Body of pancreas (tissue), 4 donors: ENCODE measurements at regions not wholly inside any gene's neighbourhood (a gene's known extent, or its start where the extent isn't known, plus 50 kb on each side); places are given as distances from the start of the nearest gene placed in this dataset.

Source experiments
- CTCF ChIP-seq, 7 experiments: fragments of 450-650 bp in 4 of 7; fragments of 200-600 bp in 3 of 7; sonication (generic) in 3 of 7; IDR thresholded peaks; one replicate each; pipeline ENCODE4 v1.5.1; 2016 to 2019; ENCODE audit warnings: antibody characterized with exemption in 7 of 7
- POLR2A ChIP-seq, 3 donors: fragments of 450-650 bp; IDR thresholded peaks; one replicate each; pipeline ENCODE4 v1.6.1; 2016; ENCODE audit warnings: antibody characterized with exemption in 3 of 3, mild to moderate bottlenecking in 2 of 3

DNA sequence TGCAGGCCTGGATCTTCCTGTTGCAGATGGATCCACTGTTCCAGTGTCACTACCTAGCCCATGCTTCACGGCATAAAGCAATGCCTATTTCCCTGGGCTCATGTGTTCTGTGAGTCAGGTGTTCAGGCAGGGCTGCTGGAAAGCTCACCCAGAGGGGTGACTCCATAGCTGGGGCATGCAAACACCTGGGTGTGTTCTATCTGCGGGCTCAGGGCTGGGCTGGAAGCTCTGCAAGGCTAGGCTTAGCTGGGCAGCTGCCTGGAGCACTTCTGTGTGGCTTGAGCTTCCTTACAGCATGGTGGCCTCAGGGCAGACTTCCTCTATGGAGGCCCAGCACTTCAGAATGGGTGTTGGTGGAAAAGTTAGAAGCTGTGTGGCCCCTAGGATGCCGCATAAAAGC lies 139.9 kb downstream of the GADD45G start:
- TF ChIP-seq POLR2A (IDR thresholded peaks at IDR 0.05) (no peak), CTCF (IDR thresholded peaks at IDR 0.05) (no peak)
